ENCODE measurements at regions not wholly inside any gene's neighbourhood (a gene's known extent, or its start where the extent isn't known, plus 50 kb on each side); places are given as distances from the start of the nearest gene placed in this dataset.
A peak's percentile ranks its signal among the peaks of the same experiment; 100 is the strongest.

GRCh38 chr4:116427666-116428065, 657.7 kb downstream of the TRAM1L1 start:
- no peak for DNase-seq (ENCODE audit: low spot score)

DNA sequence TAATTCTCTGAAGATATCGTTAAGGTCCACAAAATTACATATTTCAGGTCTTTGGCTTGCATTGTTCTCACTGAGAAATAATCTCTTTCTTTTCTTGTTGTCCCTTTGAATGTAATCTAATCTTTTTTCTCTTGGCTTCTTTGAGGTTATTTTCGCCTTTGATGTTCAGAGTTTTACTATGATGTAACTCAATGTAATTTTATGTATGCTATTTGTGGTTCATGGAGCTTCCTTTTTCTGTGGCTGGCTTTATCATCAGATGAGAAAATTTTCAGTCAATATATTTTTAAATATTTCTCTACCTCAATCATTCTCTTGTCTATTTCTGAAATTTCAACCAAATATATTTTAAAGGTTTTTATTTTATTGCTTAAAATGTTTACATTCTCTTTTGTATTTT, 672.2 kb downstream of the TRAM1L1 start:
- DNase-seq (ENCODE audit: low spot score) = no peak

DNA sequence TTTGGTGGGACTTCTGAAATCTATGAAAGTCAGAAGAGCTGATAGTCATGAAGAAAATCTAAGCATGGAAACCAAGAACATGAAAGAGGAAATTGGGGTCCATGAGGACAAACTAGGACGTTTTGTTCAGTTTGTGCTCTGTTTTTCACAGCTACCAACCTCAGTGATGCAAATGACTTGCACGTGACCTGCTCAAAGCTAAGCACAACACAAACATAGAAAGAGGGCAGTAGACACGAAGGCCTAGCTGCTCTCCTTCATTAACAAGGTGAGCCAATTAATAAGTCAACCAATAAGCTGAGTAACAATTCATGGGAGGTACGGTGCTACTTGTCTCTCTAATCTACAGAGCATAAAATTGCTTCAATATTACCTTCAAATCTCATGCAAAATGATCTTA, 684.1 kb downstream of the TRAM1L1 start:
- DNase-seq (ENCODE audit: low spot score) = no peak

DNA sequence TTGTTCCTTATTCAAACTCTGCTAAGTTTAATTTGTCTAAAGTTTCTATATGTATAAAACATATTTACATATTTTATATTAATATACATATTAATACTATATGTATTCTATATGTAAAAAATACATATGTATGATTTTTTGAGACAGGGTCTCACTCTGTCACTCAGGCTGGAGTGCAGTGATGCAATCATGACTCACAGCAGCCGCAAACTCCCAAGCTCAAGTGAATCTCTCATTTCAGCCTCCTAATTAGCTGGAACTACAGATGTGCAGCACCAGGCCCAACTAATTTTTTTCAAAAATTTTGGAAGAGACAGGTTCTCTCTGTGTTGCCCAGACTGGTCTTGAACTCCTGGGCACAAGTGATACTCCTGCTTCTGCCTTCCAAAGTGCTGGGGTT, 684.9 kb downstream of the TRAM1L1 start:
- no peak for DNase-seq (ENCODE audit: low spot score)

DNA sequence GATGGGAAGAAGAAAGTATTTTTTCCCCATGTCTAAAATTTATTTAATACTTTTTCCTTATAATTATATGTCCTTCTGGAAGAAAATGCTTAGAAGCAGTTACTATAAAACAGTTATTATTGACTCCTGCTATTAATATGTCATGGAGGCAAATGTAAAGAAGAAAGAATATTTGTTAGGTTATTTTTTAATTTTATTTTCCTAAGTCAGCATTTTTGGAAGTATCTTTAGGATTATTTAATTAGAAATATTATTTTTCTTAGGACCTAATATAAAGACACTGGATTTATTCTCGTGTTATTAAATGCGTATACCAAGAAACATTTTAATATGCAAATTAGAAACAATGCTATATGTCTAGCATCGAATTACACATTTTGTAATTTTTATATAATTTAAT, 687.7 kb downstream of the TRAM1L1 start:
- DNase-seq (ENCODE audit: low spot score) = no peak

- DNase-seq (ENCODE audit: low spot score) = no peak
Observed at GRCh38 chr4:116397291-116397690, 688.1 kb downstream of the TRAM1L1 start.

DNA sequence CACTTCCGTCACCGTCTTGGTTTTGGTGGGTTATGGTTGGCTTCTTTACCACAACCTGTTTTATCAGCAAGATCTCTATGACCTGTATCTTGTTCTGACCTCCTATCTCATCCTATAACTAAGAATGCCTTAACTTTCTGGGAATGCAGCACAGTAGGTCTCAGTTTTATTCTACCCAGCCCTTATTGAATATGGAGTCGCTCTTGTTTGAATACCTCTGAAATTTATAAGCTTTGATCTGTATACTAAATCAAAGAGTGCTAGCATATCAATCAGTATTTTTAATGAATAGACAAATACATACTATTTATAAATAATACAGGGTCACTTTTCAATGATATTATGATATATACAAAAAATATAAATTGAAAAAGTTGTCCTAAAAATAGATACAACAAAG, 690.0 kb downstream of the TRAM1L1 start:
- no peak for DNase-seq (ENCODE audit: low spot score)

- DNase-seq (ENCODE audit: low spot score) = no peak
Observed at GRCh38 chr4:116391020-116391419, 694.4 kb downstream of the TRAM1L1 start.

GRCh38 chr4:116389139-116389538, 696.2 kb downstream of the TRAM1L1 start:
- no peak for DNase-seq (ENCODE audit: low spot score)

- no peak for DNase-seq (ENCODE audit: low spot score)
Observed at GRCh38 chr4:116387937-116388474, 697.4 kb downstream of the TRAM1L1 start.

DNA sequence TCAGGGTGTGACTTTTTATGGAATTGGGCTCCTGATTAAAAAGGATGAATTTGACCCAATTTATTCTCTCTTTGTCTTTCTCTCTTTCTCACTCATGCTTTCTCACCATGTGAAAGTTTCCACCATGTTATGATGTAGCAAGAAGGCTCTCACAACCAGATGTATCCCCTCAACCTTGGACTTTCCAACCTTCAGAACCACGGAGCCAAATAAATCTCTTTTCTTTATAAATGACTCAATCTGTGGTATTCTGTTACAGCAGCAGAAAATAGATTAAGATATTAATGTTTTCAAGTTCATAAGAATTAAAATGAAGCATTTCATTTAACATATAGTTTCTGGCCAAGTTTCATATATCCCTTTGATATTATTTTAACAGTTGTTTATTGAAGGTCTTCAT, 698.5 kb downstream of the TRAM1L1 start:
- DNase-seq (ENCODE audit: low spot score) = no peak

DNA sequence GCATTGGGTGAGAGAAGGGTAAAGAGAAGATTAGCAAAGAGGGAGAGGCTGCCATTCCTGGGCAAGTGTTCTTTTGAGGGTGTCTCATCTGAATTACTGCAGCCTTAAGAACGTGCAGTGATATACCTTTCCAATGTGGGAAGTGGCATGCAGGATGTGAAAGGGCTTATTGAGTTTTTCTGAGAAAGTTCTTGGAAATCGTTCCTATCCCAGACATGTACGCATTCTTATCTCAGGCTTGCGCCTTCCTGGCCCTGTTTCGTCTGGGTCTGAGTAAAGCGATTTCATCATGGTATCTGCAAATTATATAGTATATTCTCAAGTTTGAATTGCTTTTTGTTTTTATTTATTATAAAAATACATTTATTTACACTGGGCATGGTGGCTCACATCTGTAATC, 699.8 kb downstream of the TRAM1L1 start:
- no peak for DNase-seq (ENCODE audit: low spot score)

- DNase-seq (ENCODE audit: low spot score) = no peak
Observed at GRCh38 chr4:116374815-116375214, 710.6 kb downstream of the TRAM1L1 start.

GRCh38 chr4:116362583-116362982, 722.8 kb downstream of the TRAM1L1 start:
- no peak for DNase-seq (ENCODE audit: low spot score)

GRCh38 chr4:116361790-116362189, 723.6 kb downstream of the TRAM1L1 start:
- DNase-seq (ENCODE audit: low spot score) = no peak

GRCh38 chr4:116358633-116359222, 726.6 kb downstream of the TRAM1L1 start:
- peak; percentile 2 for DNase-seq (ENCODE audit: low spot score)

DNA sequence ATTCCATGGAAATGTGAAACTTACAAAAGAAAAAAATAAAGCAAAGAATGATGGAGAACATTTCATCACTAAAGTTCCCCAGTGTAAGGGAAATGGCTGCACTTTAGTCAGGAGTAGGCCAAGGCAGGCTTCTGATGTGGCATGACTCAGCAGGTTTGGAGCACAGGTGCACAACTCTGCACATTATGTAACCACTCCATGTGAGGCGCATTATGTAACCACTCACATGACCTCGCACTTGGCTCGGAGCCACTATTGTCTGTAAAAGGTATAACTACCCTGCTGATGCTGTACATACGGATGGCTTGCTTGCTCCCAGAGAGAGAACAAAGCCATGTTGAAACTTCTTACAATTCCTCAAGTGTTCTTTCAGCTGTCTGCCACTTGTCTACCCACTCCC, 727.6 kb downstream of the TRAM1L1 start:
- no peak for DNase-seq (ENCODE audit: low spot score)

GRCh38 chr4:116346750-116347149, 738.6 kb downstream of the TRAM1L1 start:
- no peak for DNase-seq (ENCODE audit: low spot score)

GRCh38 chr4:116343809-116344208, 741.6 kb downstream of the TRAM1L1 start:
- no peak for DNase-seq (ENCODE audit: low spot score)

GRCh38 chr4:116342143-116342542, 743.2 kb downstream of the TRAM1L1 start:
- DNase-seq (ENCODE audit: low spot score) = no peak

DNA sequence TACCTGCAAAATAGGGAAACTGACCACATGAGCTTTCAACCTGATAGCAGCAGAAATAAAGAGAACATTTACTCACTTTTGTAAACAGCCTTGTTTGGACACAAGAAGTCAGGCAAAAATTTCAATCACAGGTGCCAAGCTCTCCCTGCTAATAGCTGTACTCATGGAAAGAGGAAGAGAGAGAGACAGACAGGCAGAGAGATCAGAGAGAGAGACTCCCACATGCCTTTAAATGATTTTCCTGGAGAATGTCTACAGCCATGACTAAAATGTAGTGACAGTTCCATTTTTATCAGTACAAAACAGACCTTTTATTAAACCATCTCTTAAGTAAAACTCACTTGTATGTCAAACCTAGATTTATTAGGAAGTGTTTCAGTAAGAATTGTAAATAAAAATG, 752.9 kb downstream of the TRAM1L1 start:
- DNase-seq (ENCODE audit: low spot score) = peak; percentile 6

GRCh38 chr4:116328261-116328860, 757.0 kb downstream of the TRAM1L1 start:
- no peak for DNase-seq (ENCODE audit: low spot score)

- no peak for DNase-seq (ENCODE audit: low spot score)
Observed at GRCh38 chr4:116323606-116324005, 761.8 kb downstream of the TRAM1L1 start.

DNA sequence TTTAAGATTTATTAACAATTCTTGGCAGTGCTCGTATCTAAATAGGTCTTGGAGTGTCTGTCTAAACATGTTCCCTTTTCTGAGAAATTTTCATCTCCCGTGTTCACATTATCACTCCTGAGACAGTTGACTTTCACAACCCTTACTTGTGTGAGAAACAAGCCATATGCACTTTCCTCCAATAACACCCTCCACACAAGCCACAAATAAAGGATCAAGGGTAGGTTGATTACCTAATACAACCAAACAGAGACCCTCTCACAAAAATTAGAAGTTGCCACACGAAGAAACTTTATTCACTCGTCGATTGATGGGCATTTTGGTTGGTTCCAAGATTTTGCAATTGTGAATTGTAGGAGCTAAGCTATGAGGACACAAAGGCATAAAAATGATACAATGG, 763.9 kb downstream of the TRAM1L1 start:
- DNase-seq (ENCODE audit: low spot score) = no peak

All from putamen (tissue), 1 donor.